DMS153 (cell line): ENCODE measurements at regions not wholly inside any gene's neighbourhood (a gene's known extent, or its start where the extent isn't known, plus 50 kb on each side); places are given as distances from the start of the nearest gene placed in this dataset.

Experiments used
- DNase-seq: peaks from one replicate; lab custom pipeline; 2025; lab: John Stamatoyannopoulos, UW

GRCh38 chr1:40914927-40915569 lies 52.9 kb upstream of the CITED4 start:
- DNase-seq: no peak

GRCh38 chr1:40915581-40915980 lies 53.4 kb upstream of the CITED4 start:
- no peak for DNase-seq

- no peak for DNase-seq
These were observed 56.0 kb upstream of the CITED4 start for GRCh38 chr1:40917995-40918711.

GRCh38 chr1:40919475-40920011 lies 57.4 kb upstream of the CITED4 start:
- DNase-seq: peak; percentile 97

- no peak for DNase-seq
These were observed 58.0 kb upstream of the CTPS1 start for GRCh38 chr1:40921522-40921921.

- no peak for DNase-seq
These were observed 57.4 kb upstream of the CTPS1 start for GRCh38 chr1:40921981-40922677.

- no peak for DNase-seq
These were observed 56.5 kb upstream of the CTPS1 start for GRCh38 chr1:40922969-40923368.

- no peak for DNase-seq
These were observed 55.9 kb upstream of the CTPS1 start for GRCh38 chr1:40923511-40924020.

GRCh38 chr1:40924767-40925166 lies 54.7 kb upstream of the CTPS1 start:
- DNase-seq: no peak

GRCh38 chr1:40925834-40926410 lies 53.6 kb upstream of the CTPS1 start:
- no peak for DNase-seq

- no peak for DNase-seq
These were observed 53.1 kb upstream of the CTPS1 start for GRCh38 chr1:40926441-40926840.

- no peak for DNase-seq
These were observed 51.7 kb upstream of the CTPS1 start for GRCh38 chr1:40927781-40928180.

GRCh38 chr1:40928699-40929098 lies 50.8 kb upstream of the CTPS1 start:
- DNase-seq: no peak

- DNase-seq: no peak
These were observed 50.3 kb upstream of the CTPS1 start for GRCh38 chr1:40929155-40929554.
